Stimulated activated CD4-positive, alpha-beta T cell treated with anti-CD3 and anti-CD28 coated beads, Interleukin-2, amount 100 ng/mL, for 48 hours (primary cell): ENCODE measurements at regions not wholly inside any gene's neighbourhood (a gene's known extent, or its start where the extent isn't known, plus 50 kb on each side); places are given as distances from the start of the nearest gene placed in this dataset.

ENCODE experiments used
- DNase-seq, 2 donors: peaks; one replicate each; pipeline ENCODE4 v3.0.0-alpha.2; 2020

- DNase-seq = no peak
These were observed 353.2 kb upstream of the ATP2B1 start for GRCh38 chr12:90061809-90062208.

DNA sequence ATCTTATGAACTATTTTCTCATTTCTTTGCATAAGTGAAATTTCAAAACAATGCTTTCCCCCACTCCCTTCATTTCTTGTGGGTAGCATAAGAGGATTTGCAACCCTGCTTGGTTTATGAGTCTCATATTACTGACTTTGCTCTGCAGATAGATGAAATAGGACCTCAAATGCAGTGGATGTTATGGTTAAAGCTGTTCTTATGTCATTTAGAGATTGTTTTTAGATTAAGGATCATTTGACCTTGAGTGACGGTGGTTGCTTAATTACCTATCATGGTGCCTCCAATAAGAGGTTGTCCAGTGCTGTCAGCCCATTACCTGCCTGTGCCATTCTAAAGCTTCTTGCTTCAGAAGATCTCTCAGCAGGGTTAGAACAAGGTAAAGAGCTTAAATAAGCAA is 351.4 kb upstream of the ATP2B1 start:
- no peak for DNase-seq

DNA sequence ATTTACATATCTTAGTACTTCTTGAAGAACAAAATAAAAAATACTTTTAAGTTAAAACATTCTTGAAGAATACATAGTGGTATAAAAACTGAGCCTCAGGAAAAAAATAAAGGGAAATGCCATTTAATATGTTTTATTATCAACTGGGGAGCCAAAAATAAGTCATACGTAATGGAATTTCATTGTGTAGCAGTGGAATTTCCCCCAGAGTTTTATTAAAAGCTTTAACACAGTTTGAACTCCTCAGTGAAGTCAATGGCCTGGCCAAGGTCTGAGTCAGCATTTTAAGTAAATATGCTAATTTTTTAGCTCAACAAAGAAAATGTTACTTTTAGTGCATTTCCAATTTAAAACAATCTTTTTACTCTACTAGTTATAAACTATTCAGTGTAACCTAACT is 350.1 kb upstream of the ATP2B1 start:
- DNase-seq = no peak

DNA sequence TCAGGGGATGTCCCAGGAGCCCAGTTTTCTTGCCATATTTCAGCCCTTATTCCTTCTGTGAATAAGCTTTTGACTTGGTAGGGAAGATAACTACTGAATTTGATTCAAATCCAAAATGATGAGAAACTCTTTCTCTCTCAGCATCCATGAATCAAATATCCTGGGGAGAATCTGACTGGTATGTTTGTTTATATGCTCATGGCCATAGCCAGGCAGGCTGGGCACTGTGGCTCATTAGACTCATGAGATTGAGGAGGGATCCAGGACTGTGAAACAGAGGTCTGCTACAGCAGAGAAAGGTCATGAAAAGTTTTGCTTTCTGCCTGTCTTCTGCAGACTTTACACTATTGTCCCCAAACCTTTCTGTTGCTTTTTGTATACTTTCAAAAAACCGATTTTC is 346.4 kb upstream of the ATP2B1 start:
- DNase-seq = no peak

DNA sequence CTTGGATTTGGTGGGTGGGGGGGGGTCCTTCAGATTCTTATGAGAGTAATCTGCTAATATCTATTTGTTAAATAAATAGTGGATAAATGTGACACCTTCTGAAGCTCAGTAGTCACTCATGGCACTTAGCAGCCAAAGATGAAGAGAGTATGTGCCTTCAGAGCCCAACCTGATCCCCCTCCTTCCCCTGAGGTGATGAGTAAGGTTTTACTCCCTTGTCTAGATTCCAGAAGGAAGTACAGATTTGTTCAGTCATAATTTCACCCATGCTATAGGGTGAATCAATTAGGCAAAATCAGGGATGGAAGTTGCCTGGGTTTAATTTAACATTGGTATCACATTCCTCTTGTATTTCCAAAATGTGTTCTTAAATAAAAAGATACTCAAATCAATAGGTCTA is 340.3 kb upstream of the ATP2B1 start:
- no peak for DNase-seq

GRCh38 chr12:90045559-90045958 is 336.9 kb upstream of the ATP2B1 start:
- DNase-seq = no peak

DNA sequence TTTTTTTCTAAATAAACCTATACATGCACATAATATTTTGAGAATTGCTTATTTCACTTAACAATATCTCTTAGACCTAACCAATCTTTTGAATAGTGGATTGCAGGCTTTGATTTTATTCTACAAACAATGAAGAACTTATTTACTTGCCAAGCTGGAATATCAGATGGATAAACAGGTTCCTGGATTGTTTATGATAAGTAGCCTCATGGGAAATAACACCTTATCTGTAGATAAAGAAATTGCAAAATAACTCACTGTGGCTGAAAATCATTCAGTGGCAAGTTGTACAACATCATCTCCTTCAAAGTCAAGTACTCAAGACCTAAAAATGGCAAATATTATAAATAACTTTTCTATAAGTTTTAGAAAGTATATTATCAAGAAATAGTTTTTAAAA is 335.4 kb upstream of the ATP2B1 start:
- no peak for DNase-seq

- DNase-seq = no peak
These were observed 334.4 kb upstream of the ATP2B1 start for GRCh38 chr12:90042920-90043641.

DNA sequence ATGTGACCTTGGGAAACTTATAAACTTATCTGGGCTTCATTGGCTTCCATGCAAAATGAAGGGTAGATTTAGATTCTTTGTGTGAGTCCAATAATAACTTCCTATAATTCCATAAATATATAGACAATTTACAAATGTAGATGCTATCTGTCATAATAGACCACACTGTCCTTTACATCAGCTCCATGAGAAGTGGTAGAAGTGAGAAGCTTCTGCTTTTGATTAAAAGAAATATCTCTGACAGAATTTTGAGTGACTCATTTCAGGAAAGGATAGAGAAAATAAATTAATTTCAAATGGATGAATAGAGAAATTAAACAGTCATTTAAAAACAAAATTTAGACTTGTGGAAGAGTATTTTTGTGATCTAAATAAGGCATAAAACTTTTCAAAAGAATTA is 329.7 kb upstream of the ATP2B1 start:
- DNase-seq = no peak

DNA sequence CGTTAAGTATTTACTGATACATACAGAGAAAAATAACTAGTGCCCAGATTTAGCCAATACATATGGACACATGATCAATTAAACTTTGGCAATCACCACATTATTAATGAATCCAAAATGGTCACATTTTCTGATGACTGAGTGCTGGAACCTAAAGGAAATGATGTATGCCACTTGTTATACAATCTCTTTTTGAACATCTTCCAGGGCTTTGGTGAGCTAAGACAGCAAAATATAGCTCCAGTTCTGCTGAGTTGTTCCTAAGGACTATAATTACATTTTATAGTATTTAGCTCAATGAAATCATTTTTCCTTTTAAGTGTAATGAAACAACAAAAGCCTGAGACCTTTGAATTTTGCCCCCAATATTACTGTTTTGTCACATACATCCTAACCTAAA is 329.1 kb upstream of the ATP2B1 start:
- no peak for DNase-seq

- DNase-seq = no peak
These were observed 328.0 kb upstream of the ATP2B1 start for GRCh38 chr12:90036637-90037036.

DNA sequence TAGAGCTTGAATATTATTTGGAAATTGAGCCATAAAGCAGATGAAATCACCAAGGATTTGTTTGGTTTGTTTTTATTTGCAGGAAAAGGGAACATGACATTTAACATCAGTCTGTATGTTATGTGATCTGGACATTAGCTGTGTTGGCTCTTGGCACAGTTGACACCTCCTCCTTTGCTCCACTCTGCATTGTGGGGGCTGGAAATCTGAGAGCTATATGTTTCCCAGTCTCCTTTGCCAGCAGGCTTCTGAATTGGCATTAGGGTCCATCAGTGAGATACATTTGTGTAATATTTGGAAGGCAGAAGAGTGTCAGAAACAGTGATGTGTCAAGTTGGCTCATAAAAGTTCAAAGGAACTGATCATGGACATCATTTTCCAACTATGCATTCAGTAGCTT is 322.1 kb upstream of the ATP2B1 start:
- no peak for DNase-seq

GRCh38 chr12:90029317-90029716 is 320.7 kb upstream of the ATP2B1 start:
- no peak for DNase-seq

DNA sequence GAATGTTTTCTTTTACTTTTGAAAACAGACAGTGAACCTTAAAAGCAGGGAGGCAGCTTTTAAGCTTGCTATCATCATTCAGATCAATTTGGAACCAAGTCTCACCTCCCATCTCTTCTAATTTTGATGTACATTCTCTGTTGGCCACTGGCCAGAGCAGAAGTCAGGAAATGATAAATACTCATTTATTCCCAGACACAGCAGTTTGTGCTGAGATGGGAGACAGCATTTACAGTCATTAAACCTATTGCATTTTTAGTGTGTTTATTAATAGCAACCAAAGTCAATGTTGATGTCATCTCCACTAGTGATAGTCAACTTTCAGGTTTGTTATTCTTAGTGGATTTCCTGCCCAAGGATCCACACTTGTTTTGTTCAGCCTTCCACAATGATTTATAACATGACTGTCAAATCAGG is 320.0 kb upstream of the ATP2B1 start:
- no peak for DNase-seq

DNA sequence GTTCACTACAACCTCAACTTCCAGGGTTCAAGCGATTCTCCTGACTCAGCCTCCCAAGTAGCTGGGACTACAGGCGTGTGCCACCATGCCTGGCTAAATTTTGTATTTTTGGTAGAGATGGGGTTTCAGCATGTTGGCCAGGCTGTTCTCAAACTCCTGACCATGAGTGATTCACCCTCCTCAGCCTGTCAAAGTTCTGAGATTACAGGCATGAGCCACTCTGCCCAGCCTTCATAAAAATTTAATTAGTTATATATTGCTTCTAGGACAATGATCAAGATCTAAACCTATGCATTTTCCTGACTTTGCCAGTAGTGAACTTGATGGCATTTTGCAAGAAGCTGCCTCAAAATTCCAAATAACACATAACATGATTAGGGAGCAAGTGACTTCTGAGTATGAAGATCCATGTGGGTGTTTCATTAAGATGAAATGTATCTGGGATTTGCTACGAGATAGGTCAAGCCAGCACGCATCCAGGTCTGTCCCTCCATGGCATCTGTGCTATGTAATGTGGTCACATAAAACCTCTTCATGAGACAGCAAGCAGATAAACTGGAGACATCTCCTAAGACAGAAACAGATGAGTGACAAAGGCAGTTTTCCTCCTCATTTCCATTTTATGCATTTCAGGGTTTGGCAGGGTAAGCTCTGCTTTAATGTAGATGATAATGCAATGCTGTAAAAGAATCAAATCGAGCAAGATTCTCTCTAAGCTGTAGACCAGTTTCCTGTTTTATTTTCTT is 319.4 kb upstream of the ATP2B1 start:
- DNase-seq = no peak

GRCh38 chr12:90027041-90027440 is 318.4 kb upstream of the ATP2B1 start:
- DNase-seq = no peak

DNA sequence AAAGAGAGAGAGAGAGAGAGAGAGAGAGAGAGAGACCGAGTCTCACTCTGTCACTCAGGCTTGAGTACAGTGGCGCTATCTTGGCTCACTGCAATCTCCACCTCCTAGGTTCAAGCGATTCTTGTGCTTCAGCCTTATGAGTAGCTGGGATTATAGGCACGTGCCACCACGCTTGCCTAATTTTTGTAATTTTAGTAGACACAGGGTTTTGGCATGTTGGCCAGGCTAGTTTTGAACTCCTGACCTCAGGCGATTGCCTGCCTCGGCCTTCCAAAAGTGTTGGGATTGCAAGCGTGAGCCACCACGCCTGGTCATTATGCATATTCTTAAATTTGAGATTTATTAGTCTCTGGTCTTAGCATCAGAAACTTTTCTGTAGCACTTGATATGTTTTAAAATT is 317.9 kb upstream of the ATP2B1 start:
- no peak for DNase-seq

GRCh38 chr12:90024262-90024661 is 315.6 kb upstream of the ATP2B1 start:
- DNase-seq = no peak

- DNase-seq = no peak
These were observed 314.7 kb upstream of the ATP2B1 start for GRCh38 chr12:90023207-90023900.

GRCh38 chr12:90021795-90022440 is 313.3 kb upstream of the ATP2B1 start:
- DNase-seq = no peak

GRCh38 chr12:90020881-90021280 is 312.2 kb upstream of the ATP2B1 start:
- DNase-seq = no peak

DNA sequence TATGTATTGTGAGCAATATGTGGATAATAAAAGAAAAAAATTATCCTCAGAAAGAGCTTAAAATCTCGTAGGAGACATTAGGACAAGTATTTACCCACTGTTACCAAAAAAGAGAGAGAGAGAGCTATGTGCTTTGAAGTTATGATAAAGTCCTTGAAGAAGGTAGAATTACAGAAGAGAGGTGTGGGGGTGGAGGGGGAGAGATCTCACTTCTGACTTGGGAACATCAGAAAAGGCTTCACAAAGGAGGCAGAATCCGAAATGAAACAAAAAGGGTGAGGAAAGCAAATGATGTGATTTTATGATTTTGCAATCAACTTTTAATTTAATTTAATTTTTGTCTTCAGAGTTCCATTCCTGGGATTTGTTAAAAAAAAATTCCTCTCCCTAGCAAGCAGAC is 311.8 kb upstream of the ATP2B1 start:
- no peak for DNase-seq

- DNase-seq = no peak
These were observed 311.4 kb upstream of the ATP2B1 start for GRCh38 chr12:90020014-90020413.

DNA sequence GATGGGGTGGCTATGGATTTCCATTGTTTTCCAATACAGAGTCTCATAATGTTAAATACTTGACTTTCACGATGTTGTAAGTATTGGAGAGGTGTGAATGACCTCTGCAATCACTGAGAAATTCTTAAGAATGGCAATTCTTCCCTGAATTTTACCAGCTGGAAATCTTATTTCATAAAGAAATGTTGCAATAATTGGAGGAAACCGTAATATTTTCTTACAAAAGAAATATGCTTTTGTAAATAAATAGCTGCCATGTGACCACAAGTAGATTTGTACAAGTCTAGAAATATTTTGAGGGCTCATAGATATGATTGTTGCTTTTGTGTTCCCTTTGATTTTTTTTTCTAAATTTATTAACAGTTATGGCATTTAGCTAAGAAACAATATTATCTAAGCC is 308.7 kb upstream of the ATP2B1 start:
- no peak for DNase-seq
